ENCODE measurements at regions not wholly inside any gene's neighbourhood (a gene's known extent, or its start where the extent isn't known, plus 50 kb on each side); places are given as distances from the start of the nearest gene placed in this dataset.

GRCh38 chr11:116111546-116111945, 607.3 kb upstream of the CADM1 start:
- DNase-seq: no peak
- TF ChIP-seq, protein P1, sequence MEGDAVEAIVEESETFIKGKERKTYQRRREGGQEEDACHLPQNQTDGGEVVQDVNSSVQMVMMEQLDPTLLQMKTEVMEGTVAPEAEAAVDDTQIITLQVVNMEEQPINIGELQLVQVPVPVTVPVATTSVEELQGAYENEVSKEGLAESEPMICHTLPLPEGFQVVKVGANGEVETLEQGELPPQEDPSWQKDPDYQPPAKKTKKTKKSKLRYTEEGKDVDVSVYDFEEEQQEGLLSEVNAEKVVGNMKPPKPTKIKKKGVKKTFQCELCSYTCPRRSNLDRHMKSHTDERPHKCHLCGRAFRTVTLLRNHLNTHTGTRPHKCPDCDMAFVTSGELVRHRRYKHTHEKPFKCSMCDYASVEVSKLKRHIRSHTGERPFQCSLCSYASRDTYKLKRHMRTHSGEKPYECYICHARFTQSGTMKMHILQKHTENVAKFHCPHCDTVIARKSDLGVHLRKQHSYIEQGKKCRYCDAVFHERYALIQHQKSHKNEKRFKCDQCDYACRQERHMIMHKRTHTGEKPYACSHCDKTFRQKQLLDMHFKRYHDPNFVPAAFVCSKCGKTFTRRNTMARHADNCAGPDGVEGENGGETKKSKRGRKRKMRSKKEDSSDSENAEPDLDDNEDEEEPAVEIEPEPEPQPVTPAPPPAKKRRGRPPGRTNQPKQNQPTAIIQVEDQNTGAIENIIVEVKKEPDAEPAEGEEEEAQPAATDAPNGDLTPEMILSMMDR (IDR thresholded peaks at IDR 0.05): no peak
- Mint-ChIP-seq H3K4me1 (peaks cover 34% of the 10 kb centered on the region), H3K4me3 (no peak overlapping the region), H3K9me3 (peaks cover 19% of the 10 kb centered on the region), H3K27me3 (ENCODE audit: low read depth, poor library complexity) (no peaks in the 10 kb centered on the region), H3K36me3 (ENCODE audit: low read depth) (peaks cover 6% of the 10 kb centered on the region), H3K27ac (no peak overlapping the region)

DNA sequence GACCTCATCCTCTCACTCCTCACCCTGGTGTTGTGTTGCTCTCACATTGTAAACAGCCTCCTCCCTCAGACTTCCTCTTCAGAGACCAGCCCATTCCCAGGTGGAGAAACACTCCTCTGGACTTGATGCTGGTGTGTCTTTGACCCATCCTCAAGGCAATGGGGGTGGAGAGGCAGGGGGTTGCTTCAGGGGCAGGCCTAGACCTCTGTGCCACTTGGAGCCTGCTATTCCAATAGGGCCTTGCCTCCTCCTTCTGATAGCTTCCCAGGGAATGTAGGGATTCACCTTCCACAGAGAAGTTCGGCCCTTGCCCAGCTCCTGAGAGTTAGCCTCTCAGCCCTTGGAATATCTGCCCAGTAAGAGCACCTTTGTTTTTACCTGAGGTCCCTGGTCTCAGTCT, 606.6 kb upstream of the CADM1 start:
- Mint-ChIP-seq H3K27me3 (ENCODE audit: low read depth, poor library complexity) (no peaks in the 10 kb centered on the region), H3K36me3 (ENCODE audit: low read depth) (peaks cover 6% of the 10 kb centered on the region), H3K4me1 (peaks cover 34% of the 10 kb centered on the region), H3K27ac (no peak overlapping the region), H3K4me3 (no peak overlapping the region), H3K9me3 (peaks cover 17% of the 10 kb centered on the region)
- no peak for DNase-seq
- TF ChIP-seq, protein P1 (IDR thresholded peaks at IDR 0.05): no peak

DNA sequence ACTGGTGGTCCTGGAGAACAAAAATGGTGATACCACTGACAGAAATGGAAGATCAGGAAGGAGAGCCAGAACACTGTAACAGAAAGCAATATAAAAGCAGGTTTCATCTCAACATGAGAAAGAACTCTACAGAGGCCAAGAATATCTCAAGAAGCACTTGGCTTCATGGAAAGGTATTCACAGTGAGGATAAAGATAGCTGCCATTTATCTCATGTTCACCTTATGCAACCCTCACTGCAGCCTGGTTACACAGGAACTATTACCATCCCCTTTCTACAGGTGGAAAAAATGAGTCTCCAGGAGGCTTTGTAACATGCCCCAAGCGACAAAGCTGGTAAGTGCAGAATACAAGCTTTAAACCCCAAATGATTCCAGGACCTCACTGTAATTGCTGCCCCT, 606.1 kb upstream of the CADM1 start:
- no peak for DNase-seq
- Mint-ChIP-seq H3K27ac (no peak overlapping the region), H3K9me3 (peaks cover 19% of the 10 kb centered on the region), H3K4me1 (peaks cover 34% of the 10 kb centered on the region), H3K4me3 (no peak overlapping the region), H3K36me3 (ENCODE audit: low read depth) (peaks cover 6% of the 10 kb centered on the region), H3K27me3 (ENCODE audit: low read depth, poor library complexity) (no peaks in the 10 kb centered on the region)
- TF ChIP-seq, protein P1 (IDR thresholded peaks at IDR 0.05): no peak

DNA sequence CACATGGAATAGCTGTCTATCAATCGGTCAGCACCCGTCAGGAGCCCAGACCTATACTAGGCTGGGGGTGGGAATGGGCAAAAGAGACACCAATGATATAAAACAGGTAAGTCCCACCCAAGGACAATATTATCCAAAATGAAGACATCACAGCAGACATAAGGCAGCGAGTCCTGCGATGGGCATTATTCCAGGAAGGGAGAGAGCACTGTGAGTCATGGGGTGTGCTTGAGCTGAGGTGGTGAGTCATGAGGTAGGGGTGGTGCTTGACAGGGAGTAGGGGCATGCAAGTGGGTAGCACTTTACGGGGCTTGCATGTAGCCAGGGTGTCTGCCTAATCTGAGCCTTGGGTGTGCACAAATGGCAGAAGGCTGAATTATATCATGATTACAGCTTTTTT, 605.0 kb upstream of the CADM1 start:
- H3K4me1 Mint-ChIP-seq: peaks cover 23% of the 10 kb centered on the region
- H3K36me3 Mint-ChIP-seq (ENCODE audit: low read depth): peaks cover 5% of the 10 kb centered on the region
- TF ChIP-seq, protein P1 (IDR thresholded peaks at IDR 0.05): no peak
- peaks cover 16% of the 10 kb centered on the region for H3K9me3 Mint-ChIP-seq
- H3K27me3 Mint-ChIP-seq (ENCODE audit: low read depth, poor library complexity): no peaks in the 10 kb centered on the region
- no peak overlapping the region for H3K27ac Mint-ChIP-seq
- no peak overlapping the region for H3K4me3 Mint-ChIP-seq
- no peak for DNase-seq

GRCh38 chr11:116108161-116108560, 603.9 kb upstream of the CADM1 start:
- TF ChIP-seq, protein P1 (IDR thresholded peaks at IDR 0.05): no peak
- DNase-seq: no peak
- Mint-ChIP-seq H3K27me3 (ENCODE audit: low read depth, poor library complexity) (no peaks in the 10 kb centered on the region), H3K4me3 (no peak overlapping the region), H3K27ac (no peak overlapping the region), H3K4me1 (peaks cover 19% of the 10 kb centered on the region), H3K9me3 (peaks cover 7% of the 10 kb centered on the region), H3K36me3 (ENCODE audit: low read depth) (no peaks in the 10 kb centered on the region)

DNA sequence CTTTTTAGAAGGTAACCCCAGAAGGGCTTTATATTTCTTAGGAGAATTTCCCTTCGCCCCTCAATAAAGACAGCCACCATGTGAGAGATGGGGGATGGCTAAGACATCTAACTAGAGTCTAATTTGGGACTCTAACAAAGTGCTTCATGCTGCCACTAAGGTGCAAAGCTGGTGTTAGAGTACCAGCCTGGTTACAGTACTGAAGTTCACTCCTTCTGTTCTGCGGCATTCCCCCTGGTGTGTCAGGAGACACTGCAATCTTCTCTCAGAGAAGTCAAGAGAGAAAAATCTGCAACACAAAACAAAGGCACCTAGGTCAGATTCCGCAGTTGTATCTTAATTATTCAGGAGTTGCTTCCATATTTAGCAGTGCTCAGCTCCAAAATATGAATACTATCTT, 603.0 kb upstream of the CADM1 start:
- no peak for DNase-seq
- H3K4me1 Mint-ChIP-seq: peaks cover 18% of the 10 kb centered on the region
- no peaks in the 10 kb centered on the region for H3K27me3 Mint-ChIP-seq (ENCODE audit: low read depth, poor library complexity)
- TF ChIP-seq, protein P1 (IDR thresholded peaks at IDR 0.05): no peak
- no peak overlapping the region for H3K4me3 Mint-ChIP-seq
- no peak overlapping the region for H3K27ac Mint-ChIP-seq
- H3K36me3 Mint-ChIP-seq (ENCODE audit: low read depth): no peaks in the 10 kb centered on the region
- peaks cover 4% of the 10 kb centered on the region for H3K9me3 Mint-ChIP-seq

Measured in nephron progenitor cell (in vitro differentiated cells).